SIG-M5 (cell line): ENCODE measurements at regions not wholly inside any gene's neighbourhood (a gene's known extent, or its start where the extent isn't known, plus 50 kb on each side); places are given as distances from the start of the nearest gene placed in this dataset.
"Not testable (repeated sequence)": the region's sequence is repeated elsewhere in the genome, so short reads cannot be mapped to it uniquely, and the experiment has no call there.

Experiments
- DNase-seq: peaks from one replicate; lab custom pipeline; 2025; lab: John Stamatoyannopoulos, UW

GRCh38 chr1:53399370-53400133, 59.6 kb upstream of the DMRTB1 start:
- DNase-seq, result not testable (repeated sequence)

- no peak for DNase-seq
Observed at GRCh38 chr1:53400761-53401674, 58.2 kb upstream of the DMRTB1 start.

- DNase-seq, result no peak
Observed at GRCh38 chr1:53401813-53402745, 57.1 kb upstream of the DMRTB1 start.

DNA sequence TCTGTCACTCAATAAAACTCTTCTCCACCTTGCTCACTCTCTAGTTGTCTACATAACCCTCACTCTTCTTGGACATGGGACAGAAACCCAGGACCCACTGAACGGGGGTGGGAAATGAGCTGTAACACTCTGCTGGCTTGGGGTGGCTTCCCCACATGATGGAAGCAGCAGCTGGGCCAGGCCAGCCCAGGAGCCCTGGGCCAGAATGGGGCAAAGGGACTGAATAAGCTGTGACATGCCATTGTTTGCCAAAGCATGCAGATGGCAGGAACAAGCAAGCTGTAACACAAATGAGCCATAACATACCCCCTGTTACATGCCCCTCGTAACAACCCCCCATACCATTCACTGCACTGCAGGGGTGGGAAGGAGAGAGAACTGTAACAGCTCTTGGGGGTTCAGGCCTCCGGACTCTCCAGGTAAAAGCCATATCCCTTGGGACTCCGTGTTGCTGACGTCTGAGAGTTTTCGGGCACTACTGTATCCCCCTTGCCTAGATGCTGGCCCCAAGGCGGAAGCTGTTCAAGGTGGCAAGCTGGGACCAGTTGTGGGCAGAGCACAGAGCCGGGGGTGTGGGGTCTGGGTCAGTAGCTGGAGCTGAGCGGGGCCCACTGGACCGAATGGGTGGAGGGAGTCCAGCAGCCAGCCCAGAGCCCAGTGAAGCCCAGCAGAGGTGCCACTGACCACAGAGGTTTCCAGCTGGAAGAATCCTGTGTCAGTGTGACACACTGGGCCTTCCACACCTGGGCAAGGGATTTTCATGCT, 56.1 kb upstream of the DMRTB1 start:
- no peak for DNase-seq

DNA sequence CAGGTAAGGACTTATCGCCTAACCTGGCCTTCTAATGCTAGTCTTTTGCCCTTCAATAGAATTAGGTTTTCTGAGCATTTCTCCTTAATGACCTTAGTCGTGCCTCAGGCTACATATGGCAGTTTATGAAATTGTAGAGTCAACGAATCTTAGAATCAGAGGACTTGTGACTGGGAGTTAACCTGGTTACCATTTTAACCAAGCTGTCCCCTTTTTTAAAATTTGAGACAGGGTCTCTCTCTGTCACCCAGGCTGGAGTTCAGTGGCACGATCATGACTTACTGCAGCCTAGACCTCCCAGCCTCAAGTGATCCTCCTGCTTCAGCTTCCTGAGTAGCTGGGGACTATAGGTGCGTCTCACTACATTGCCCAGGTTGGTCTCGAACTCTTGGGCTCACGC, 53.5 kb upstream of the DMRTB1 start:
- no peak for DNase-seq

DNA sequence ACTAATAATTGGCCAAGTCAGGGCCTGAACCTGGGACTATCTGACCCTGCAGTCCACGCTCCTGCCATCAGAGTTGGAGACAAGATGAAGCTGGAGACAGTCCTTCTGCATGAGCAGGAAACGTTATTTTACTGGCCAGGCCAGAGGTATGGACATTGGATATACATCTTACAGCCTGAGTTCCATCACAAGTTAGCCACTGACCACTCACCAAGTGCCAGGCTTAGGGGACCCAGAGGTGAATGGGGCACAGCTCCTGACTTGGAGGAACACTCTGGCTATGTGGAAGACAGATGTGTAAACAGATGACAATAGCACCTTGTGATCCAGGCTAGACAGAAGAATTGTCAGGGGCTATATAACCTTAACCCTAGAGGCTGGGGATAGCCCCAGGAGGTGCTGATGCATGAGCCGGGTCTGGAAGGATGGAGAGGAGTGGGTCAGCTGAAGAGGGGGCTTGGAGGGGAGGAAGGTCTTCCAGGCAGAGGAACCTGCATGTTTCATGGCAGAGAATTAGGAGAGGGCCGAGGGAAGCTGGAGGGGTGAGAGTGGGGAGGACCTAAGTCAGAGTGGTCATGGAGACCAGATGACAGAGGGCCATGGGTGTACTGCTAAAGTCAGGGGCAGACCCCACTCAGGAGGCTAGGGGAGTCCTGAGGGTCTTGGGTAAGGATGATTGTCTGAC, 52.5 kb upstream of the DMRTB1 start:
- no peak for DNase-seq

- no peak for DNase-seq
Observed at GRCh38 chr1:53408013-53408754, 51.0 kb upstream of the DMRTB1 start.

DNA sequence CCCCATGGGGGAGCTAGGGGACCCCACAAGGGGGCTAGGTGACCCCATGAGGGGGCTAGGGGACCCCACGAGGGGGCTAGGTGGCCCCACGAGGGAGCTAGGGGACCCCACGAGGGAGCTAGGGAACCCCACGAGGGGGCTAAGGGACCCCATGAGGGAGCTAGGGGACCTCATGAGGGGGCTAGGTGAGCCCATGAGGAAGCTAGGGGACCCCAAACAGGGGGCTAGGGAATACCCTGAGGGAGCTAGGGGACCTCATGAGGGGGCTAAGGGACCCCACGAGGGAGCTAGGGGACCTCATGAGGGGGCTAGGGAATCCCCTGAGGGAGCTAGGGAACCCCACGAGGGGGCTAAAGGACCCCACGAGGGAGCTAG, 50.5 kb upstream of the DMRTB1 start:
- no peak for DNase-seq

DNA sequence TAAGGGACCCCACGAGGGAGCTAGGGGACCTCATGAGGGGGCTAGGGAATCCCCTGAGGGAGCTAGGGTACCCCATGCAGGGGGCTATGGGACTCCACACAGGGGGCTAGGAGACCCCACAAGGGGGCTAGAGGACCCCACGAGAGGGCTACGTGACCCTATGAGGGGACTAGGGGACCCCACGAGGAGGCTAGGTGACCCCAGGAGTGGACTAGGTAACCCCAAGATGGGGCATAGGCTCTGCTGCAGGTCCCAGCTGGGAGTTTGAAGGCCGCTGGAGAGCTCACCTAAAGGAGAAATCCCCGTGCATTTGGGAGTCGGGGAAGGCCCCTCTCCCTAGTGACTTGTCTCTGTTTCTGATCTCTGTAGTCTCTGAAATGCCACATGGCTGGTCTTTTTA, 50.0 kb upstream of the DMRTB1 start:
- no peak for DNase-seq
